ENCODE measurements at regions not wholly inside any gene's neighbourhood (a gene's known extent, or its start where the extent isn't known, plus 50 kb on each side); places are given as distances from the start of the nearest gene placed in this dataset.

GRCh38 chr2:114139542-114139941 is 249.7 kb downstream of the ACTR3 start:
- in situ Hi-C loops (cut with HindIII; ENCODE audit: low sequenced_read_pairs): no loop called here
- H3K4me3 ChIP-seq (ENCODE audit: low read depth, low read length): no peak overlapping the region
- TF ChIP-seq, protein P1, sequence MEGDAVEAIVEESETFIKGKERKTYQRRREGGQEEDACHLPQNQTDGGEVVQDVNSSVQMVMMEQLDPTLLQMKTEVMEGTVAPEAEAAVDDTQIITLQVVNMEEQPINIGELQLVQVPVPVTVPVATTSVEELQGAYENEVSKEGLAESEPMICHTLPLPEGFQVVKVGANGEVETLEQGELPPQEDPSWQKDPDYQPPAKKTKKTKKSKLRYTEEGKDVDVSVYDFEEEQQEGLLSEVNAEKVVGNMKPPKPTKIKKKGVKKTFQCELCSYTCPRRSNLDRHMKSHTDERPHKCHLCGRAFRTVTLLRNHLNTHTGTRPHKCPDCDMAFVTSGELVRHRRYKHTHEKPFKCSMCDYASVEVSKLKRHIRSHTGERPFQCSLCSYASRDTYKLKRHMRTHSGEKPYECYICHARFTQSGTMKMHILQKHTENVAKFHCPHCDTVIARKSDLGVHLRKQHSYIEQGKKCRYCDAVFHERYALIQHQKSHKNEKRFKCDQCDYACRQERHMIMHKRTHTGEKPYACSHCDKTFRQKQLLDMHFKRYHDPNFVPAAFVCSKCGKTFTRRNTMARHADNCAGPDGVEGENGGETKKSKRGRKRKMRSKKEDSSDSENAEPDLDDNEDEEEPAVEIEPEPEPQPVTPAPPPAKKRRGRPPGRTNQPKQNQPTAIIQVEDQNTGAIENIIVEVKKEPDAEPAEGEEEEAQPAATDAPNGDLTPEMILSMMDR (IDR thresholded peaks at IDR 0.05; ENCODE audit: low read depth, low read length, missing control alignments): no peak
- DNase-seq (ENCODE audit: low read depth): no peak

DNA sequence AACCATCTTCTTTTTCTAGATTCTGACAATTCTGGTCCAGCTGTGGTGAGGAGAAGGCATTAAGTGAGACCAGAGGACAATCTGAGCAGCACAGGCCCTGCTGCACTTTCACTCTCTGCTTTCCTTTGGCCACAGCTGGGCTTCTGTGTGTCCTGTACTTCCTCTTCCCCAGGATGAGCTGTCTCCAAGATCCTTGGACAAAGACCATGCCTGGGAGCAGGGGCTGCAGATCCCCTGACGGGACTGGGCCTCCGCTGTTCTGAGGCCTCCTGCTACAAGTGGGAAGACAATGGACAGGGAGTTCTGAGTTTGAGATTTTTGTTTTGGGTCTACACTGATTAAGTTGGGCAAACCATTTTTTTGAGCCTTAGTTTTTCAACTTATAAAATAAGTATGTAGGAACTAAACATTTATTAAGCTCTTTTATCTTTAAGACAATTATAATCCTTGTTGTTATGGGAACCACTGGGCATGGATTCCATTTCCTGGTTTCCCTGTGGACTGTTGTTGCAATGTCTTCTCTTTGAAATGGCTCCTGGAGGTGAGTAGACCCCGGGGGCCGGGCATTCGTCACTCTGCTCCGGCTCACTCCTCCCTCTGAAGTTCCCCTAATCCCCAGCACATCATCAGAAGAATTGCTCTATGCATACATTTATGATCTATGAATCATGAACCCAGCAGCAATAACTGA is 266.6 kb downstream of the ACTR3 start:
- no peak overlapping the region for H3K4me3 ChIP-seq (ENCODE audit: low read depth, low read length)
- TF ChIP-seq, protein P1 (IDR thresholded peaks at IDR 0.05; ENCODE audit: low read depth, low read length, missing control alignments): no peak
- no peak for DNase-seq (ENCODE audit: low read depth)
- in situ Hi-C loops (cut with HindIII; ENCODE audit: low sequenced_read_pairs): no loop called here

DNA sequence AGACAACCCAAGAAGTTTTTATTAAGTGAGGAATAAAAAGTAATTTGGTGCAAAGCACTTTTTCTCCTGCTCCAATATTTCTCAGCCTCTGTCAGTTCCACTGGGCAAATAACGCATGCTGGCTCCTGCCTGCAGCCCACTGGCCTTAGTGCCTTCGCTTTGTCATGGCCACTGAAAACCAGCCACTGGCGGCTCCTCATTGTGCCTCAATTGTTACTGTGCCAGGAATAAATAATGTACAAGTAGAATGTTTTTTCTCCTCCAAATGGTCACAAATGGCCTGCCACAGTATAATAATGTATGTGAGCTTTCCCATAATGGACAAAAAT is 267.1 kb downstream of the ACTR3 start:
- in situ Hi-C loops (cut with HindIII; ENCODE audit: low sequenced_read_pairs): no loop called here
- TF ChIP-seq, protein P1 (IDR thresholded peaks at IDR 0.05; ENCODE audit: low read depth, low read length, missing control alignments): no peak
- no peak overlapping the region for H3K4me3 ChIP-seq (ENCODE audit: low read depth, low read length)
- DNase-seq (ENCODE audit: low read depth): no peak

DNA sequence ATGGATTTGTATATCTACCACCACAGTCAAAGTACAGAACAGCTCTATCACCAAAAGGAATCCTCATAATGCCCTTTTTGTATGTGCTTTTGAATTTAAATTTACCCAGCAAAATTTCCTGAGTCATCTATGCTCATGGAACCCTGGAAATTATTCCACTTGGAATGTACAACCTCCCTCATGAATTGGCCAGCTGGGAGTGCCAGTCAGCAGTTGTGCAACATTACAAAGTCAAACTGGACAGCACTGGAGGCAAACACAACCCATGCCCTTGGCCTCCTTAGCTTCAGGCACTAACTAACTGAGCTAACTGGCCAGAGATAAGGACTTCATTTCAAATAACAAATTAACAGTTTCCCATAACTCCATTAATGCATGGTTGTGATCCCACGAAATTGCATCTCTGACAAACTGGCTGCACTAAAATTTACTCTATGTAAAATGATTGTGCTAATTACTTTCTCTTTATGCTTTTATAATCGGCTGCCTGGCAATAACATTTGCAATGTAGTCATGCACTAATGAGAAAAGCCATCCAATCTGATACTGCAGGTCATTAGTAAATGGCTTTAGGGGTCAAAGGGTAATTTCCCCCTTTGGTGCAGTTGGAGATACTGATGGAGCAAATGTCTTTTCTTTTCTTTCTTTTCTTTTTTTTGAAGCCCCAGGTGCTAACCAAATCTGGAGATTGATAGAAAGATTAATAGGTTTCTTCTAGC is 270.5 kb downstream of the ACTR3 start:
- TF ChIP-seq, protein P1 (IDR thresholded peaks at IDR 0.05; ENCODE audit: low read depth, low read length, missing control alignments): no peak
- no peak for DNase-seq (ENCODE audit: low read depth)
- H3K4me3 ChIP-seq (ENCODE audit: low read depth, low read length): no peak overlapping the region
- in situ Hi-C loops (cut with HindIII; ENCODE audit: low sequenced_read_pairs): no loop called here

DNA sequence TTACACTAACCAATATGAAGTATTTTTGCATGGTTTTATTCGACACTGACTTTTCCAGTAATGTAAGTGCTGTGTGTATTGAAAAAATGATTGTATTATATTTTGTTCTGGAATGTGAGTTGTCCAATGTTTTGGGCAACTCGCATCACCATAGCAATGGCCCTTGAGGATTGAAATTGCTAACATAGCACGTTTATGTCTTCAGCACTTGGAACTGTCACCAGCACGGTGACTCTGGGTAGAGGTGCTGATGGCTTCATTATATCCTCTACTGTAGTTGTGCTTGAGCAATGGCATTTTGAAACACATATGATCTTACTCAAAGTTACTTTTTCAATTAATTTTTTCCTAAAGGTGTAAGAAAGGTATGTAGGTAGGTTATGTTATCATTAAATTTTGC is 271.5 kb downstream of the ACTR3 start:
- TF ChIP-seq, protein P1 (IDR thresholded peaks at IDR 0.05; ENCODE audit: low read depth, low read length, missing control alignments): no peak
- no peak overlapping the region for H3K4me3 ChIP-seq (ENCODE audit: low read depth, low read length)
- in situ Hi-C loops (cut with HindIII; ENCODE audit: low sequenced_read_pairs): no loop called here
- no peak for DNase-seq (ENCODE audit: low read depth)

DNA sequence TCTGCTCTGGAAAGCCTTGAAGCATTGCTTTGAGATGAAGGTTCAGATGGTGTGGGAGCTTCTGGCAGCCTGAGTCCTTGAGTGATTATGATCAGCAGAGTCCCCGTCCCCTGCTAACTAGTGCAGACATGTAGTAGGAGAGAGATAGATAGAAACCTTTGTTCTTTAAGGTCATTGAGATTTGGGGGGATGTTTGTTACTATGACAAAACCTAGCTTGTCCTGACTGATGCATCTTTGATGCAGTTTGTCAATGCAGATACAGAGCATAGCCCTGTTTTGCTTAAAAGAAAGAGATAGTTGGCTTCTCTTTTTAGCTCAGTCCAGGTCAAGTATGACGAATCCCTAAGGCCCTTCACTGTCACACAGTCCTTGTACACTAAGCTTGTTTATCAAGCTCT is 274.6 kb upstream of the DPP10 start:
- no peak for DNase-seq (ENCODE audit: low read depth)
- in situ Hi-C loops (cut with HindIII; ENCODE audit: low sequenced_read_pairs): no loop called here

More for the DNA sequence above, 274.6 kb upstream of the DPP10 start:
- H3K4me3 ChIP-seq (ENCODE audit: low read depth, low read length): no peak overlapping the region
- TF ChIP-seq, protein P1 (IDR thresholded peaks at IDR 0.05; ENCODE audit: low read depth, low read length, missing control alignments): no peak
